GM12873 (cell line): ENCODE measurements at regions not wholly inside any gene's neighbourhood (a gene's known extent, or its start where the extent isn't known, plus 50 kb on each side); places are given as distances from the start of the nearest gene placed in this dataset.

Source experiments
- CTCF ChIP-seq: IDR thresholded peaks from 2 replicates; pipeline ENCODE4 v1.5.1; 2012; ENCODE audit warnings: low read depth, mild to moderate bottlenecking, moderate library complexity, low read length, control low read depth; ENCODE audit not compliant: insufficient read depth; ENCODE audit errors: missing control alignments

GRCh38 chr10:123272171-123272570, 118.0 kb downstream of the BUB3 start:
- peak; percentile 10 for TF ChIP-seq CTCF

GRCh38 chr10:123274306-123275135, 120.3 kb downstream of the BUB3 start:
- TF ChIP-seq CTCF: no peak

GRCh38 chr10:123275136-123275564, 120.9 kb downstream of the BUB3 start:
- no peak for TF ChIP-seq CTCF

GRCh38 chr10:123278445-123278844, 124.2 kb downstream of the BUB3 start:
- no peak for TF ChIP-seq CTCF

GRCh38 chr10:123284022-123284421, 129.8 kb downstream of the BUB3 start:
- TF ChIP-seq CTCF: peak; percentile 21

- no peak for TF ChIP-seq CTCF
Measured at GRCh38 chr10:123287594-123288247, 133.5 kb downstream of the BUB3 start.

GRCh38 chr10:123289432-123289831, 135.2 kb downstream of the BUB3 start:
- TF ChIP-seq CTCF: no peak
